ENCODE measurements at regions not wholly inside any gene's neighbourhood (a gene's known extent, or its start where the extent isn't known, plus 50 kb on each side); places are given as distances from the start of the nearest gene placed in this dataset.

DNA sequence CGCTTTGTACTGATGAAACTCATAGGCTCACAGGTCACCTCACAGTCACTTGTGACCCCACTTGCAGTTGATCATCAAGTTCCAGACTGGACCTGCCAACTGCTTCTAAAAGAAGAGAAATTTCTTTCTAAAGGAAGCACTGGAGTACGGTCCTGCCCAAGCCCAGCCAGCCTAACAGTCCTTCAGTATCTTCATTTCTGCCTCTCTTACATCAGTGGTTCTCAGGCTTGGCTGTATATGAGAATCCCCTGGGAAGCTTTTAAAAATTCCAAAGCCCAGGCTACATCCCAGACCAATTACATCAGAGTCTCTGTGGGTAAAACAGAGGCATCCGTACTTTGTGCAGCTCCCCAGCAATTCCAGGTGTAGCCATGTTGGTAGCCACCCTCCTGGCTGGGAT, 282.1 kb downstream of the NFIB start:
- DNase-seq, result no peak

DNA sequence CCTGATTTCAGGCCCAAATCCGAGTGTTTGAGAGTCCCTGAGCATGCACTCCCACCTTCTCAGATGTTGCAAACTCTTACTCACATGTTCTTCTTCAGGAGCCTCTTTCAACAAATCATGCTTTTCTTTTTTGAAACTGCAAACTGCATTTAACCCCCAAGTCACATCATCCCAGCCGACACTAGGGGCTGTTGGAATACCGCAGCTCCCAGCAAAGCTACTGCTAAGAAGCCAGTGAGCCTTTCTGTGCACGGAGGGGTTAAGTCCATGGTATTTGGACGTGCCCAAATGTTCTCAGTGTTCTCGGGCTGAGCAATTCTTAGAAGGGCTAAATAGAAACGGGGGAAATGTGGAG, 282.9 kb downstream of the NFIB start:
- peak; percentile 56 for DNase-seq

DNA sequence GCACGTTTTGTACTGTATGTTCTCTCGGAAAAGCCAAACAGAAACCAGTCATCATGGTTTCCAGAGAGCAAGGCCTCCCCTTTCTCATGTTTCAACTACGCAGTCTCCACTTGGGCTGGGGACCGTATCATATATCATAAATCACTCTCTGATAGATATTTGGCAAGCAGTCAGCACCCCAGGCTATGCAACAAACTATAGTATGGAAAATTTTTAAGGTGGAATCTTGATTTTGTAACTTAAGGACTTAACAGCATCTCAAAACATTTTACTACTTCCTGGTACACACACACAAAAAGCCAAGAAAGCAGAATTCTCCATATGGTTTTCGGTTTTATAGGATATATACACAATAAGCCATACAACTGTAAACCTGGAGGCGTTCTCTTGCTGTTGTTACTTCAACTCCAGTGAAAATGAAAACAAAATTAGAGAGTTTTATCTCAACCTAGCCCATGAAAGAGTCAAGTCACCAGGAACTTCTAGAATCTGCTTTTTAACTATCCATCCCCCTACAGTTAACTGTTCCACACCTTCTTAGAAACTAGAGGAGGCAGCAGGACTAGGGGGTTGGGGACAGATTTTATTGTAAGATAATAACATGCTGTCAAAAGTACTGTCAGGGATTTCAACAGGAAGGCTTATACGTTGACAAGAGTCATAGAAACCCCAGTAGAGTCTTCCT, 283.4 kb downstream of the NFIB start:
- peak; percentile 68 for DNase-seq

DNA sequence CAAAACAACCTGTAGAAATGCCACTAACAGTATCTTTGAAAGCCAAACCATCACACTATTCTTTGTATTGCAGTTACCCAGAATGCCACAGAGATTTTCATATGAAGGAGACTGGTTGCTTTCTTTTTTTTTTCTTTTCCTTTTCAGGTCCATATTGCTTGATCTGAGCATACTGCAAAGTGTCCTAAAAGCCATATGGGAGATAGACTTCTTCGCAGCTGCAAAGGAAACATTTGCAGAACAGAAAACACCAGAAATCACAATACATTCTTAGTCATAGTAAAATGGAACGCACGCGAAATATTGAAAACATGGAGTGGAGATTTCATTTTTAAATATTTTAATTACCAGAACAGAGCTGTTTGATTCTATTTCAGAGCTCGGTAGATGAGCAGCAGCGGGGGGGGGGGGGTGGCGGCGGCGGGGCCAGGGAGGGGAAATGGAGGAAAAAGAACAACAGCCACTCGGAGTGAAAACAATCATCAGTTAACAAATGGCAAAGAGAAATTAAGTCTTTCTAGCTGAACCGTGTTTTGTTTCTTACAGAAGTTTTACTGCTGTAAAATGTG, 284.1 kb downstream of the NFIB start:
- DNase-seq, result no peak

DNA sequence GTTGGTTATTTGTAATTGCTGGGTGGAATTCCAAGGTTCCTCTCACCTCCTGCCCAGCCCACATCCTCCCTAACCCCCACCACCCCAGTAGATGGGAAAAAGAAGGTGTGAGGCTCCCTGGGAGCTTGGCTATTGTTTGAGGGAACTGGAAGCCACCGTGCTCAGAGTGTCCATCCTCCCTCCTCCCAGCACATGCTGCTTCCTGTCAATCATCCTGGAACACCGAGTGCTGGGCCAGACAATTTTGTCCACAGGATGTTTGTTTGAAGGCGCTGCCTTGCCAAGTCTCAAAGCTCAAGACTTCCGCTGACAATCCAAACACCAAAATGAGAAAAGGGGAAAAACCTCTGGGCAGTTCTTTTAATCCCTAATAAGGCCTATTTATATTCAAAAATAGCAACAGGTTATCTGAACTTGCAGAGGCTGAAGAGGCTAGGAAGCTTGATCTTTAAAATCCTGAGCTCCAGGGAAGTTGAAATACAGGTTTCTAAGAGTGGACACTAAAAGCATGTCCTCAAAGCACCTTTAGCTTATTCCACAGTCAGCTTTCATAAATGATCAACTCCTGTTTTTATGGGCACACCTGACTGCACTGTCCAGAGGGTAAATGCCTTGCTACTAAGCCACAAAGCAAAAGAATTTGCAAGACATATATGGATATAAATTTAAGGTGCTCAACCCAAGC, 286.7 kb downstream of the NFIB start:
- DNase-seq, result peak; percentile 87

DNA sequence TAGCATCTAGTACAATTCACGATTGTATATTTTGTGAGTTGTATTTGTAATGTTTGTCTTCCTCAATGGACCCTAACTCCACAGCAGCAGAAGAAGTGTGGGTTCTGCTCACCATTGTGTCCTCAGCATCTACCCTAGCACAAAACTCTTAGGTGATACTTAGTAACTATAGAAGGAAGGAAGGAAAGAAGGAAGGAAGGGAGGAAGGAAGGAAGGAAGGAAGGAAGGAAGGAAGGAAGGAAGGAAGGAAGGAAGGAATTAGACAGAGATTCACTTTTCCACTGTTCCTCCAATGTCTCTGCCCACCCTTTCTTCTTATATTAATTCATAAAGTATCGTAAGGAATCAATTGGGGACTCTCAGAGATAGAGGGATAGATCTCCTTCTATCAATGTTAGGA, 288.2 kb downstream of the NFIB start:
- no peak for DNase-seq

DNA sequence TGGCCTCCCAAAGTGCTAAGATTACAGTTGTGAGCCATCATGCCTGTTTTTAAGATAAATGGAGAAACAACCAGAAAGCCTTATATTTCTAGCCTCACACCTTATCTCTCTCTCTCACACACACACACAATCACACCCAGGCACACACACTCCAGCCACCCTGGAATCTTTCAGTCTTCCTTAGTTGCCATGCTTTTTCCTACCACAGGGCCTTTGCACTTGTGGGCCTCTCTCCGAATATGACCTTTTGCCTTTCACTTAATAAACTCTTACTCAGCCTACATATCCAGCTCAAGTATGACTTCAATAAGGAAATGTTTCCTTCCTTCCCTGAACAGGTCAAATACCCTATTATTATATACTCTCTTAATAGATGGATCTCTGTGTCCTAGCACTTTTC, 290.7 kb downstream of the NFIB start:
- DNase-seq, result no peak

DNA sequence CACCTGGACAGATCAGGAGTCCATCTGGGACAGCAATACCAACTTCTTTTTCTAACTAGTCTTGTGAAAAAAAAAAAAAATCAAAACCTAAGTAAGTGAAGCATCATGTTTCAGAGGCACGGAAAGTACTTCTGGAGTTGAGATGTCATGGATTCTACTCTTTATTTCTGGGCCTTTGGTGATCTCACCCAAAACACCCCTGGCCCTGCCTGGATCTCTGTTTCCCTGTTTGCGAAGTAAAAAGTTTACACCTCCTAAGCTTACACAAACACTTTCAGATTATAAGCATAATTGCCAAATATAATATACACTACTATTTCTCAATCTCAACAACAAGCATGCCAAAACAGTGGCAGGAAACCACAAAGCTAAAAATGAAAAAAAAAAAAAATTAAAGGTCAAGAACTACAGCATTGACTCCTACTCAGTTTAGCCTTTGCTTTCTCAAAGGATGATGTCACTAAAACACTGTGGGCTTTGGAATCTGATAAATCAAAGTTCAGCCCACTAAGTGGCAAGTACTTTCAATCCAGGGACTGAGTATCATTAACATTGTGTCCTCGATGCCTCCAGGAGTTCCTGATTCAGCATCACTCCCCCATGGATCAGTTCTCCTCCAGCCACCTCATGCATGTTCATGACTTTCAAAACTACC, 291.9 kb downstream of the NFIB start:
- DNase-seq, result no peak

DNA sequence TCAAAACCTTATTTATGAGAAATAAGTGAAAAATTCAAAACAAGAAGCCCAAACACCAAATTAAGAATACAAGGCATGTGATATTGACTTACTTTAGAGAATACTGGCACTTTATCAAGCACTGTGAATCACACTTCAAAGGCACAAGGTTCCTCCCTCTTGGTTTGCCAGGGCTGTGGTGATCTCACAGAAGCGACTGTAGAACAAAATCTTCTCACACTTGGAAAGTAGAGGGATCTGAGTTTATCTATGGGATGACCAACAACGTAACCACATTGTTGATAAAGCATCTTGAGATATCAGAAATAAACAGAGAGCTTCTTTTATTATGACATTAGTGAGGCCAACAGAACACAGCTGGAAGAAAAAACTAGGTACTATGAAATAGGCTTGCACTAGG, 295.9 kb downstream of the NFIB start:
- DNase-seq, result no peak

DNA sequence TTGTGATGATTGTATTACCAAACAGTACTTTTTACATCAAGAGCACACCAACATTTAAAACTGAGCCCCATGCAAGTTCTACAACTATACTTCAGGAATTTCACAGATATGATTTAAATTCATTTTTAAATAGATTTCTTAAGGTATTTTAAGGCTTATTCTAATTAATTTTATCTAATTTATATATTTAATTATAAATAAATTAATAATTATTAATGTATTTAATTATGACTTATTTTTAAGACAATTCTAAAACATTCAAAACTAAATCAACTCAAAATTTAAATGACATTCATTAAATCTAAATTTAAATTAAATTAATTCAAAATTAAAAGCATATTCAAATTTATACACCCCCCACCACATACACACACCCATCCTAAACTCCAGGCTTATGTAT, 299.2 kb downstream of the NFIB start:
- DNase-seq, result no peak

DNA sequence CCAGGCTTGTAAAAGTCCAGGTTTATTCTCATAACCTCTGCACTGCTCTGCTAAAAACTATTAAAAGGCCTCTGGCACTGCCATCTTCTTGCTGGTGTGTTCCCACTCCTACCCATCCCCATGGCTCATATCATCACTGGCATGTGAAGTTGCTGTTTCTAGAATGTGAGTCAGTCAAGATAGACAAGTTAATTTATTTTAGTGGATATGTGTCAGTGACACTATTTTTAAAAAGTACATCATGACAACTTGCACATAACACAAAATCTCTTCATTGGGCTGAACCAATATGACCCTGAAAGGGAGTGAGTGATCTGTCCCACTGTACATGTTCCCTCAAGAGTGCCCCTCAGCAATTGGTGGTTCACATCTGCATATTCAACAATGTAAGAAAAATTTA, 299.7 kb downstream of the NFIB start:
- no peak for DNase-seq

DNA sequence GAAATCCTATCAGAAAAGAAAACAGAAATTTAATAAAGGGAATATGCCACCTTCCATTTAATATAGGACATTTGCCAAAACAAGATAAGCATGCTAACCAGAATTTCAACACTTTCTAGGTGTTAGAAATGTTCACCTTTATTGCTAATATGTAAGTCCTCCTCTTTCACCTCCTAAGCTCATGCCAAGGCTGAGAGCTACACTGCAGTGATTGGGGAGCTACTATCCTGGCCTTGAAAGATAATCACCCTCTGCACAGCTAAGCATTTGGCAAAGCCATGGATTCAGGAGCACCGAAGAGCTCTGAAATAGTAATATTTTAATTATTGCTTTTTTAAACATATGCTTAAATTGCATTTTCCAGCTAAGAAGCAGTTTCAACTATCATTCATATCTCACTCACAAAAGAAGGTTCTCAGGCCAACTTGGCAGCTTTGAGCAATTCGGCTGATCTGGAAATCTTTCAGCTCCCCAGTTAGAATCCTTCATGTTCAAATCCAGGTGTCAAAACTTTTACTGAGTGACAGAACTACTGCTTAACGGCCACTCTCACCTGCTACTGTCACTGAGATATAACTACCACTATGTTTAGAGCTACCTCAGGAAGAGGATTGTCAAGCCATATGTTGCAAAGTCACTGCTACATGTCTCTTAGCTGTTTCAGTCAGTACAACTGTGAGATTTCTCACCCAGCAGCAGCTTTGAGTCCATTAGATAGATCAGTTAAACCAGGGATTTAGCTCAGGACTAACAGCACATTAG, 302.0 kb downstream of the NFIB start:
- DNase-seq, result no peak

DNA sequence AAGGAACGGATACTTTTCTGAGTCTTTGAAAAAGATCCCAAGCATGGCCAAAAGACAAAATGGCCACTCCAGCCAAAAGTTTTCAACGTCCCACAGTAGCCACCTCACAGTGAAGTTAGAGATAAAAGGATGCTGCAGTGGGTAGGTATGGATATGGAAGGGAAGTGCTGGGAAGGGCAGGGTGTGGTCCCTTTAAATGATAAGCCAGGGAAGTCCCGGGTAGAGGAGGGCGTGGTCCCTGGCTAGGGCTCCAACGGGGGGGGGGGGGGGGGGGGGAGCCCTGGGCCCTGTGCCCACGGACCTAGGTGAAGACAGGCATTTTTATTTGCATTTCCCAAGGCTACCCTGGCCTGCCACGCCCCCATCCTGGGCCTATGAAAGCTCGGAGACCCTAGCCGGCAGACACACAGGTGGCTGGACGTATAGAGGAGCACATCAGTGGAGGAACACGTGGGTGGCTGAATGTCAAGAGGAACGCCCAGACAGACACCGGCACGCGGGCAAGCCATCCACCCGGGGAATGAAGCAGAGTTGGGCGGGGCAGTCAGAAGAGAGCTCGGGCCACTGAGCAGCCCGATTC, 306.7 kb downstream of the NFIB start:
- no peak for DNase-seq

DNA sequence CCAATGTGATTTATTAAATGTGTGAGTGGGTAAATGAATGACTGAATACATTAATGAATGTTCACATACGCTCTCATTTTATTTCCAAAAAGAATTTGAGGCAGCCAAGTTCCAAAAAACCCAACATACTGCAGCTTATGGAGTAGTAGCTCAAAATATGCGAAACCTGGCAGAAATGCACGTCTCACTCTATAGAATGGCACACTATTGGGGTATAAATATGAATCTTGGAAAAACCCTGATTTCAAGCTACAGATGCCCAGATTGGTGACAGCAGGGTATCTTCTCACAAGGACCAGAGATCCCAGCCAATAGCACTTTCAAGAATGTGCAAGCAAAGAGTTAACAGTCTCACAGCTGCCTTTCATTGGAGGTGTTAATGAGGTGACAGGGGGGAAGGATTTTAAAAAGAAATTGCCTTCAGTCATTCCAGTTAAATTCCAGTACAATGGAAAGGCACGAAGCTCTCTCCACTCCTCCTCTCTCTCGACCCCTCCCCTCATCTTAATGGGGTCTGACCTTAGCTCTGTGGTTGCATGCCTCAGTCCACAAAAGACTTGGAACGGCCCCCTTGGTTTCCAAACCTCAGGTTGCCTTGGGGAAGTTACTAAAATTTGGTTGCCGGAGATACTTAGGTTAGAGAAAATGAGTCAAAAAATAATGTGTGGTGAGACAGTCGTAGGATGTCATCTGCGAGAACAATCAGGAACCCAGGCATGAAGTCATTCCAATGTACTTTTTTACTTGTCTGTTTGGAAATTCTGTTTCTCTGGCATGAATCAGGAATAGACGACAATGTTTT, 307.4 kb downstream of the NFIB start:
- no peak for DNase-seq

DNA sequence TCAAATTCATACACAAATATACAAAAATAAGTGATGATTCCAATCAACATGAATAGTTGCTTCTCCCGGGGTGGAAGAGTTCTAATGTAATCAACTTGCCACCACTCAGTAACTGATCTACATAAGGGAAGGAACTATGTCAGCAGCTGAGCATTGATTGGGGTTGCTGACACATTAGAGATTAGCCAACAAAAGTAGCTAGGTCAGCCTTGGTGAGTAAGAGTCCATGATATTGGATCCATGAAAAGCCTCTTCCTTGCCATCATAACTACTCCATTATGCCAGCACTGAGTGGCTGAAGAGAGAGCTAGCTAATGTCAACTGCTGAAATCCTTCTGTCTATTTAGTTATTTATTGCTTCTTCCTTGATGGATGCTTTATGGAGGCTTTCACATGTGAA, 309.8 kb downstream of the NFIB start:
- DNase-seq, result no peak

DNA sequence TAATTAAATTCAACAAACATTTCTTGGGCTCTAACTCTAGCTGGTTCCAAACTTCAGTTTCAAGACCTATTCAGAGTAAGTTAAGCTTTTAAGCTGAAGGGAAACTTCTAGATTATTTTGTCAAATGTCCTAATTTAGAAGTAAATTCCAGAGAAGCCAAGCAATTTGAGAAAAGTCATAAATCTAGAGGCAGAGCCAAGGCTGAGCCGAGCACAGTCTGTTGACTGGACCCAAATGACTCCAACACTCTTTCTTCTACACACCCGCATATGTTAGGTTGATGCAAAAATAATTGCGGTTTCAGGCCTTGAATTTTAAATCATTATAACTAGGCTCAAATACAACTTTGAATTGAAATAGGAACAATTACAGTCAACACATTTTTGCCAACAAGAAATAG, 319.7 kb downstream of the NFIB start:
- no peak for DNase-seq

DNA sequence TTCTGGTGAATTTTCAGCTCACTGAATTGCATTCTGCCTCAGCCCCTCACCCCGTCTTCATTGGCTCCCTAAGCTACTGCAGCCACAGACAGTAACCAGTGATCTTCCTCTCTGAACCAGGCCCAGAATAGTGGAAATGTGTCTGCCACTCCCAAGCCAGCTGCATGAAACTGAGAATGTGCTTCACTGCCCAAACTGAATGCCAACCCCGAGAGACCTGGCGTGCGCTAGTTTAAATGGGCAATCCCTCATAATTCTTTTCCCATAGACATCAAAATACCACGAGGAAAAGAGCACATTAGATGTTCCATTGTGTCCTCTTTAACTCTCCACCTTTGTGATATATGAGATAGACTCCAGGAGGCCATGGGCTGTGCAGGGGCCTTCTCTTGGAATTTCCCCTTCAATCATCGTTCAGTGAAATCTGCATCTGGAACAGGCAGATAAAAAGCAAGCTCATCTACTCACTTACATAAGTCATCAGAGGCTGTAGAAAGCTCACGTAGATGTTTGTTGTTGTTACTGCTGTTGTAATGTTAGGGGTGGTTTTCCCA, 320.2 kb downstream of the NFIB start:
- DNase-seq, result peak; percentile 71

DNA sequence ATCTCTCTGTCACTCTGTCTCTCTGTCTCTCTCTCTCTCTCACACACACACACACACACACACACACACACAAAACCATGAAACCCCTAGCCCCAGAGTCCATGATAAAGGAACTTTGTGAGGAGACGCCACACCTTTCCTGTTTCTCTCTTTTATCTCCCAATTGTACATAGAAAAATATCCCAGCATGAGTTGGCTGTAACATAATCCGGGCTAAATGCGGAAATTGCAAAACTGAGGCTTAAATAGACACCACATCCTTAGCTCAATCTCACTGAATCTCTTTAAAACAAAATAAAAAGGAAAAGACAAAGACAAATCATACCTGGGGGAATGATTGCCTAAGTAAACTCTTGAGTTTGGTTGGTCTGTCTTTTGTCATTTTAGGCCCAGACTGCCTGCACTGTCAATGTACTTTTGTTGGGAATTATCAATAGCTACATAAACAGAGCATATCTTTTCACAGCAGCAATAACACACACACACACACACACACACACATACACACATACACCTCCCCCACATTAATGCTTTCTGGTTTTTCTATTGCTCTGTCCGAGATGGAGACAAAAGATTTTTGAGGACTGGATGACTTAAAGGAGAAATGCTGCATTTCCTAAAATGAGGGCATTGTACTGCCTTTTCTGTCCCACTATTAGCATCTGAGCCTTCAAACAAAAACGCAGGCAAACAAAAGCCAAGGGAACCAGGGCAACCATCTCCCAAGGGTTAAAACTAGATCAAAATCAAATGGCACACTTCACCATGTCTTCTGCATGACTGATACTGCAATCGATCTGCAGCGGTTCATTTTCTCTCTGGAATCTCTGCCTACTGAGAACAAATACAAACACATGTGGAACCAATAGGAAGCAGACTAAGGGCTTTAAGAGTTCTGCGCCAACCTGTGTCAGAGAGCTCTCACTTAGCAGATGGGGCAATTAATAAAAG, 321.5 kb downstream of the NFIB start:
- peak; percentile 99 for DNase-seq

DNA sequence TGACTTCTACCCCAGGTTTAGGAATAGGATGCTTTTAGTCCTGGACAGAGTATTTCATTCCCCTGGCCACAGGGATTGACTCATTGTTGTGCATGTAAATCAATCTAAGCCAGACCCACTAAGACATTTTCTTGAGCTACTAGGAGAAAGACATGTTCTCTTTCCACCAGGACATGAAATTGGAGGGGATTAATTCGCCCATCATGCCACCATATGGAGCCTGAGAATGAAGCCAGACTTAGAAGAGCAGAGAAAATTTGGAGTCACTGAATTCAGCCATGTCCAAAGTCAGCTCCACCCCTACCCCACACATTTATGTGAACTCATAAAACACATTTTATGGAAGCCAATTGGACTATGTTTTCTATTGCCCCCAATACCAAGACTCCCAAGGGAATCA, 322.5 kb downstream of the NFIB start:
- no peak for DNase-seq

DNA sequence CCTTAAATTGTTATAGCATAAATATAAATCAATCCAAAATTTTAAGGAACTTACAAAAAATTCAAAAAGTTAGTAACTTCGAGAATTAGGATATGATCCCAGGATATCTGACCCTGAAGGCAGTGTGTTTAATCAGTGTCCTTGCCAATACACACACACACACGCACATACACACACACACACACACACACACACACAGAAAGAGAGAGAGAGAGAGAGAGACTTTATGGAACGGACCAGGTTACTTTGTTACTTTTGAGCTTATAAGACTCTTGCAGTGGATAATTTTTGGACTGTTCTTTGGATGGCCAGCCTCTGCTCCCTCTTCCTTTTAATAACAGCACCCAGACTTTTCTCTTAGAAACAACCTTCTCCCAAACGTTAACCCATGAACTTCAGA, 322.9 kb downstream of the NFIB start:
- DNase-seq, result no peak

DNA sequence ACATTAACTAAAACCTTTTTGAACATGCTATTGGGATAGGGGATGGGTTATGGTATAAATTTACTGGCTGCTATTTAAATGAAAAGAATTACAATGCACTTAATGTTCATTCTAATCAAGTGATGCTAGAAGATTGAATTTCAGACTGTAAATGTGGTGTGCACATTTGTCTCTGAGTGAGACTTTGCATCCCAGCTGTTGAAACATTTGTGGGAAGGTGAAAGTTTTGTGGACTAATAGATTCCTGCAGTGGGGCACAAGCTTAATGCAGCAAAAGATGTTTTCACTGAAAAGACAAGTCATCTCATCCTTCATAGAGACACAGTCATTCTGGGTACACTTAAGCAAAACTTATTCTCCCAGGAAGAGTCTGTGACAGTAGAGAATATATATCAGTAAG, 323.6 kb downstream of the NFIB start:
- no peak for DNase-seq
